ENCODE measurements at regions not wholly inside any gene's neighbourhood (a gene's known extent, or its start where the extent isn't known, plus 50 kb on each side); places are given as distances from the start of the nearest gene placed in this dataset.

GRCh38 chrX:30085571-30085970, 129.8 kb upstream of the MAGEB2 start:
- TF ChIP-seq, protein P1, sequence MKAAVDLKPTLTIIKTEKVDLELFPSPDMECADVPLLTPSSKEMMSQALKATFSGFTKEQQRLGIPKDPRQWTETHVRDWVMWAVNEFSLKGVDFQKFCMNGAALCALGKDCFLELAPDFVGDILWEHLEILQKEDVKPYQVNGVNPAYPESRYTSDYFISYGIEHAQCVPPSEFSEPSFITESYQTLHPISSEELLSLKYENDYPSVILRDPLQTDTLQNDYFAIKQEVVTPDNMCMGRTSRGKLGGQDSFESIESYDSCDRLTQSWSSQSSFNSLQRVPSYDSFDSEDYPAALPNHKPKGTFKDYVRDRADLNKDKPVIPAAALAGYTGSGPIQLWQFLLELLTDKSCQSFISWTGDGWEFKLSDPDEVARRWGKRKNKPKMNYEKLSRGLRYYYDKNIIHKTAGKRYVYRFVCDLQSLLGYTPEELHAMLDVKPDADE (IDR thresholded peaks at IDR 0.05) = no peak
- TF ChIP-seq POLR2AphosphoS5 (IDR thresholded peaks at IDR 0.05; ENCODE audit: low read depth) = no peak
- TF ChIP-seq, protein P2, sequence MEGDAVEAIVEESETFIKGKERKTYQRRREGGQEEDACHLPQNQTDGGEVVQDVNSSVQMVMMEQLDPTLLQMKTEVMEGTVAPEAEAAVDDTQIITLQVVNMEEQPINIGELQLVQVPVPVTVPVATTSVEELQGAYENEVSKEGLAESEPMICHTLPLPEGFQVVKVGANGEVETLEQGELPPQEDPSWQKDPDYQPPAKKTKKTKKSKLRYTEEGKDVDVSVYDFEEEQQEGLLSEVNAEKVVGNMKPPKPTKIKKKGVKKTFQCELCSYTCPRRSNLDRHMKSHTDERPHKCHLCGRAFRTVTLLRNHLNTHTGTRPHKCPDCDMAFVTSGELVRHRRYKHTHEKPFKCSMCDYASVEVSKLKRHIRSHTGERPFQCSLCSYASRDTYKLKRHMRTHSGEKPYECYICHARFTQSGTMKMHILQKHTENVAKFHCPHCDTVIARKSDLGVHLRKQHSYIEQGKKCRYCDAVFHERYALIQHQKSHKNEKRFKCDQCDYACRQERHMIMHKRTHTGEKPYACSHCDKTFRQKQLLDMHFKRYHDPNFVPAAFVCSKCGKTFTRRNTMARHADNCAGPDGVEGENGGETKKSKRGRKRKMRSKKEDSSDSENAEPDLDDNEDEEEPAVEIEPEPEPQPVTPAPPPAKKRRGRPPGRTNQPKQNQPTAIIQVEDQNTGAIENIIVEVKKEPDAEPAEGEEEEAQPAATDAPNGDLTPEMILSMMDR (conservative IDR thresholded peaks at IDR 0.05; ENCODE audit: low read depth in 2 of 2) = no peak
- no peak for TF ChIP-seq EZH2 (IDR thresholded peaks at IDR 0.05; ENCODE audit: low read depth, unreplicated experiment)
- no peak for TF ChIP-seq STAT1 (IDR thresholded peaks at IDR 0.05; ENCODE audit: unreplicated experiment)
- no peak for TF ChIP-seq ZNF331 (CRISPR knock-in tag; IDR thresholded peaks at IDR 0.05; ENCODE audit: low read depth)
- no peak for TF ChIP-seq EZH2phosphoT487 (IDR thresholded peaks at IDR 0.05; ENCODE audit: unreplicated experiment)
- TF ChIP-seq, protein P3, sequence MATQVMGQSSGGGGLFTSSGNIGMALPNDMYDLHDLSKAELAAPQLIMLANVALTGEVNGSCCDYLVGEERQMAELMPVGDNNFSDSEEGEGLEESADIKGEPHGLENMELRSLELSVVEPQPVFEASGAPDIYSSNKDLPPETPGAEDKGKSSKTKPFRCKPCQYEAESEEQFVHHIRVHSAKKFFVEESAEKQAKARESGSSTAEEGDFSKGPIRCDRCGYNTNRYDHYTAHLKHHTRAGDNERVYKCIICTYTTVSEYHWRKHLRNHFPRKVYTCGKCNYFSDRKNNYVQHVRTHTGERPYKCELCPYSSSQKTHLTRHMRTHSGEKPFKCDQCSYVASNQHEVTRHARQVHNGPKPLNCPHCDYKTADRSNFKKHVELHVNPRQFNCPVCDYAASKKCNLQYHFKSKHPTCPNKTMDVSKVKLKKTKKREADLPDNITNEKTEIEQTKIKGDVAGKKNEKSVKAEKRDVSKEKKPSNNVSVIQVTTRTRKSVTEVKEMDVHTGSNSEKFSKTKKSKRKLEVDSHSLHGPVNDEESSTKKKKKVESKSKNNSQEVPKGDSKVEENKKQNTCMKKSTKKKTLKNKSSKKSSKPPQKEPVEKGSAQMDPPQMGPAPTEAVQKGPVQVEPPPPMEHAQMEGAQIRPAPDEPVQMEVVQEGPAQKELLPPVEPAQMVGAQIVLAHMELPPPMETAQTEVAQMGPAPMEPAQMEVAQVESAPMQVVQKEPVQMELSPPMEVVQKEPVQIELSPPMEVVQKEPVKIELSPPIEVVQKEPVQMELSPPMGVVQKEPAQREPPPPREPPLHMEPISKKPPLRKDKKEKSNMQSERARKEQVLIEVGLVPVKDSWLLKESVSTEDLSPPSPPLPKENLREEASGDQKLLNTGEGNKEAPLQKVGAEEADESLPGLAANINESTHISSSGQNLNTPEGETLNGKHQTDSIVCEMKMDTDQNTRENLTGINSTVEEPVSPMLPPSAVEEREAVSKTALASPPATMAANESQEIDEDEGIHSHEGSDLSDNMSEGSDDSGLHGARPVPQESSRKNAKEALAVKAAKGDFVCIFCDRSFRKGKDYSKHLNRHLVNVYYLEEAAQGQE (IDR thresholded peaks at IDR 0.05; ENCODE audit: unreplicated experiment) = no peak

All from GM23338 (cell line).